GM12891 (cell line): ENCODE measurements at regions not wholly inside any gene's neighbourhood (a gene's known extent, or its start where the extent isn't known, plus 50 kb on each side); places are given as distances from the start of the nearest gene placed in this dataset.

Experiments used
- PAX5 ChIP-seq: IDR thresholded peaks from 2 replicates; pipeline ENCODE4 v1.6.1; 2011; ENCODE audit warnings: low read length, moderate library complexity, mild to moderate bottlenecking; ENCODE audit not compliant: insufficient read depth, severe bottlenecking
- POLR2A ChIP-seq: IDR thresholded peaks from 2 replicates; pipeline ENCODE4 v1.6.1; 2011; ENCODE audit warnings: low read depth, low read length, control low read depth
- POLR2AphosphoS5 ChIP-seq: IDR thresholded peaks from 2 replicates; pipeline ENCODE4 v1.6.1; 2011; ENCODE audit warnings: low read depth, low read length, control low read depth
- TAF1 ChIP-seq: IDR thresholded peaks from 2 replicates; pipeline ENCODE4 v1.6.1; 2011; ENCODE audit warnings: low read depth, low read length, control low read depth

DNA sequence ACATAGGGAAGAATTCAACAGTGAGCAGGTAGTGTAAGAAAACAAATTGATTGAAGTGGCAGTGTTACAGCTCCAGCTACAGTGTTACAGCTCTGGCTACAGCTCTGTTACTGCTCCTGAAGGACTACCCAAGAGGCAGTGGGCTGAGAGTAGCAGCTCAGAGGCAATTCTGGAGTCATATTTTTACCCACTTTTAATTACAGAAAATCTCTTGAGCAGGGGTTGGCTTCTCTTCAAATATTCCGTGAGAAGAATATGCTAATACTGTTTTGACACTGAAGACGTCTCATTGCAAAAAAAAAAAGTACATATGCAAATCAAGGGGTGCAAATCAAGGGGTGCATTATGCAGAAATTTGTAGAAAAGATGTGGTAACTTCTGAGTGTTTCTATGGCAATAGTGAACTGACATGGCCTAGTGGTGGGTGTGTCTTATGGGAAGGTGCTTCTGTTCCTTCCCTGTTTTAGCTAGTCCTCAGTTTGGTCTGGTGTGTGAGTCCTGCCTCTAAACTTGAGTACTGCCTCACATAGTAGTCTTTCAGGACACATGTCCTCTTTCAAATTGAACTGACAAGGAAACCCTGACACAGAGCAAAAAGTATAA lies 630.8 kb upstream of the AMELY start:
- no peak for TF ChIP-seq PAX5
- TF ChIP-seq POLR2A, result no peak
- no peak for TF ChIP-seq TAF1
- TF ChIP-seq POLR2AphosphoS5, result no peak
